ENCODE measurements at regions not wholly inside any gene's neighbourhood (a gene's known extent, or its start where the extent isn't known, plus 50 kb on each side); places are given as distances from the start of the nearest gene placed in this dataset.

GRCh38 chr10:35711615-35712411 lies 69.7 kb upstream of the FZD8 start:
- FAIRE-seq: no peak
- DNase-seq (ENCODE audit: insufficient read length, low spot score): no peak
- no peak for TF ChIP-seq POLR2A (IDR thresholded peaks at IDR 0.05; ENCODE audit: low read depth, low read length)

GRCh38 chr10:35707642-35708425 lies 65.7 kb upstream of the FZD8 start:
- FAIRE-seq (no peak), DNase-seq (ENCODE audit: insufficient read length, low spot score) (no peak)
- TF ChIP-seq POLR2A (IDR thresholded peaks at IDR 0.05; ENCODE audit: low read depth, low read length): no peak

- DNase-seq (ENCODE audit: insufficient read length, low spot score): no peak
- FAIRE-seq: no peak
- TF ChIP-seq POLR2A (IDR thresholded peaks at IDR 0.05; ENCODE audit: low read depth, low read length): no peak
Observed at GRCh38 chr10:35706959-35707358, 64.9 kb upstream of the FZD8 start.

GRCh38 chr10:35705671-35706070 lies 63.6 kb upstream of the FZD8 start:
- TF ChIP-seq POLR2A (IDR thresholded peaks at IDR 0.05; ENCODE audit: low read depth, low read length): no peak
- DNase-seq (ENCODE audit: insufficient read length, low spot score): no peak
- FAIRE-seq: no peak

- FAIRE-seq (no peak), DNase-seq (ENCODE audit: insufficient read length, low spot score) (no peak)
- no peak for TF ChIP-seq POLR2A (IDR thresholded peaks at IDR 0.05; ENCODE audit: low read depth, low read length)
Observed at GRCh38 chr10:35705051-35705450, 63.0 kb upstream of the FZD8 start.

- no peak for FAIRE-seq
- TF ChIP-seq POLR2A (IDR thresholded peaks at IDR 0.05; ENCODE audit: low read depth, low read length): no peak
- no peak for DNase-seq (ENCODE audit: insufficient read length, low spot score)
Observed at GRCh38 chr10:35704401-35704800, 62.3 kb upstream of the FZD8 start.

GRCh38 chr10:35700487-35700882 lies 58.4 kb upstream of the FZD8 start:
- TF ChIP-seq POLR2A (IDR thresholded peaks at IDR 0.05; ENCODE audit: low read depth, low read length): no peak
- no peak for FAIRE-seq
- DNase-seq (ENCODE audit: insufficient read length, low spot score): no peak

- no peak for TF ChIP-seq POLR2A (IDR thresholded peaks at IDR 0.05; ENCODE audit: low read depth, low read length)
- no peak for DNase-seq (ENCODE audit: insufficient read length, low spot score)
- FAIRE-seq: no peak
Observed at GRCh38 chr10:35699848-35700486, 57.9 kb upstream of the FZD8 start.

GRCh38 chr10:35696392-35697287 lies 54.5 kb upstream of the FZD8 start:
- FAIRE-seq (no peak), DNase-seq (ENCODE audit: insufficient read length, low spot score) (no peak)
- no peak for TF ChIP-seq POLR2A (IDR thresholded peaks at IDR 0.05; ENCODE audit: low read depth, low read length)

GRCh38 chr10:35693800-35694199 lies 51.7 kb upstream of the FZD8 start:
- DNase-seq (ENCODE audit: insufficient read length, low spot score) (no peak), FAIRE-seq (no peak)
- no peak for TF ChIP-seq POLR2A (IDR thresholded peaks at IDR 0.05; ENCODE audit: low read depth, low read length)
